Middle frontal gyrus (tissue), 1 donor: ENCODE measurements at regions not wholly inside any gene's neighbourhood (a gene's known extent, or its start where the extent isn't known, plus 50 kb on each side); places are given as distances from the start of the nearest gene placed in this dataset.
"Not testable (repeated sequence)": the region's sequence is repeated elsewhere in the genome, so short reads cannot be mapped to it uniquely, and the experiment has no call there.

Source experiments
- DNase-seq: peaks from one replicate; pipeline ENCODE4 v3.0.0-alpha.2; 2015; ENCODE audit warnings: low spot score; ENCODE audit errors: extremely low spot score

- DNase-seq: no peak
These were observed 1912.1 kb downstream of the STIM2 start for GRCh38 chr4:28772788-28773187.

DNA sequence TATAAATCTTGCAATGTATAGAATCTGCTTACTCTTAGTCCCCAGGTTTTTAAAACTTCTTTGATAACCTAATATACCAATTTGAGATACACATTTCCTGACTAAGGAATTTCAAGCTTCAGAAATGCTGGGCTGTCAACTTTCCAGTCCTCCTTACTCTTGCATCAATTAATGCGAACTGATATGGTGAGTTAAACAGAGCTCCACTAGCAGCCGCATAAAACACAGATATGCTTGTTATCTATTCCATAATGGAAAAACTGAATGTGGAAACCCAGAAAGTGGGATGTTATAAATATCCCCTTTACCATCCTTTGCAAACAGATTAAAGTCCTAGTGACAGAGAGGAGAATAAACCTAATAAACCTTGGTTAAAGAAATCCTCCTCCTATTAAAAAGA lies 1913.7 kb downstream of the STIM2 start:
- DNase-seq: no peak

DNA sequence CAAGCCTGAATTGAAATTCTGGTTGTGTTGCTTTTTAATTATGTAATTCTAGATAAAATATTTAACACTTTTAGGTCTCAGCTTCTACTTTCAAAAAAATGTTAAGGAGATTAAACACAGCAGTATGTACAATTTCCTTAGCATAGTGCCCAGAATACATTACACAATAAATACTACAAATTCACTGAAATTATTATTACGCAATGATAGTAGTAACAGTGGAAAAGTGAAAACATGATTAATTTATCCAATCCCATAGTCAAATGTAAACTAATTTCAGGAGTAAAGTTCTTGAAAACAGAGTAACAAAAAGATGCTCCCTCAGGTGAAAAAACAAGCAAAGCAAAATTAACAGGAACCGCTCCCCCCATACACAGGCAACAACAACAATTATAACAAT lies 1915.4 kb downstream of the STIM2 start:
- DNase-seq: no peak

- no peak for DNase-seq
These were observed 1923.5 kb downstream of the STIM2 start for GRCh38 chr4:28784188-28784587.

DNA sequence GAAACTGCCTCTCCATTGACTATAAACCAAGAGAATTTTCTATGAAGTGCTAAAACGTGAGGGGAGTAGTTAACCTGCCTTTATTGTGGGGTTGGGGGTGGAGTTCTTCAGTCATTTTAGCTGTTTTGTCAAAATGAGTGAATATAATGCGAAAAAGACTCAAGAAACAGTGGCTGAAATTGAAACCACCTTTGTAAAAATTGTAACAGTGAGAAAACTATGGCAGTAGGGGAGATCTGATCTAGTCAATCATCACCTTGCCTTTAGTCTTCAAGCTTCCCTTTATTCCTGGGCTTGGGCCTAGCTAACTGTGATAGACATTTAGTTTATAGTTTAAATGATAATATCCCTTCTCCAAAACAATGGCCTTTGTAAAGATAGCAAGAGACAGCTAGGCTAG lies 1927.3 kb downstream of the STIM2 start:
- DNase-seq: no peak

GRCh38 chr4:28788929-28789490 lies 1928.4 kb downstream of the STIM2 start:
- DNase-seq: no peak

- no peak for DNase-seq
These were observed 1927.1 kb upstream of the PCDH7 start for GRCh38 chr4:28792917-28793597.

DNA sequence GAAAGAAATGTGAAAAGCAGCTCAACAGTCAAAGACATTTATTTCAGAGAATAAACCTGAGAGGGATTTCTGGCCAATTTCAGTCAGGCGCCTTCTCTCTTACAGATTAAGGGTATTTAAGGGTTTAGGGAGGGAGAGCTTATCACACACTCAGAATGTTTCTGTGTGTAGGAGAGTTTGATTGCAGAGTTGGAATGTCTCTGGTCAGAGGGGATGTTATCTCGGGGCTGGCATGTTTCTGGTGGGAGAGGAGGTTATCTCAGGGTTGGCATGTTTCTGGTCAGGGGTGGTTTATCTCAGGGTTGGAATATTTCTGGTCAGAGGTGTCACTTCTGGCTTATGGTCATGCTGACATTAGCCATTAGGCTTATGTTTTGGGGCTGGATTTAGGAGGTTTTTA lies 1920.5 kb upstream of the PCDH7 start:
- DNase-seq: no peak

DNA sequence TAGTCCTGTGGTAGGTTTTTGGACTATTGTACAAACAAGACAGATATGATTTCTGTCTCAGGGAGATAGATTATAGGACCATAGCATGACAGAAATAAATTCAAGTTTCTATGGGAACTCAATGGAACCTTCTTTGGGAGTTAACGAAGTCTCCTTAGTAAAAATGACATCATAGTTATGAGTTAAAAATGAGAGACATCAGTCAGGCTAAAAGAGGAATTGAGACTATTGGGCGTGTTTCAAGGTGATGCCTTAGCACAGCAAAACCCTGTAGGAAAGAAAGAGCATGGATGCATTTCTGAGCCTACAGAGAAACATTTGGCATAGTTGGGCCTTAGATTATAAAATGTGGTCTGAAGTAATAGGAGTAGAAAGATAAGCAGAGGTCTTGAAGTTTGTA lies 1909.1 kb upstream of the PCDH7 start:
- no peak for DNase-seq

GRCh38 chr4:28822163-28822562 lies 1898.0 kb upstream of the PCDH7 start:
- no peak for DNase-seq

DNA sequence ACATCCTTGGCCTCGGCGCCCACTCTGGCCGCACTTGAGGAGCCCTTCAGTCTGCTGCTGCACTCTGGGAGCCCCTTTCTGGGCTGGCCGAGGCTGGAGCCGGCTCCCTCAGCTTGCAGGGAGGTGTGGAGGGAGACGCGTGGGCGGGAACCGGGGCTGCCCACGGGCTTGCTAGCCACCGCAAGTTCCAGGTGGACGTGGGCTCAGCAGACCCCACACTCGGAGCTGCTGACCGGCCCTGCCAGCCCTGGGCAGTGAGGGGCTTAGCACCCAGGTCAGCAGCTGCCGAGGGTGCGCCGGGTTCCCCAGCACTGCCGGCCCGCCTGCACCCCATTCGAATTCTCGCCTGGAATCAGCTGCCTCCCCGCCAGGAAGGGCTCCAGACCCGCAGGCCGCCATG lies 1892.3 kb upstream of the PCDH7 start:
- DNase-seq: no peak

DNA sequence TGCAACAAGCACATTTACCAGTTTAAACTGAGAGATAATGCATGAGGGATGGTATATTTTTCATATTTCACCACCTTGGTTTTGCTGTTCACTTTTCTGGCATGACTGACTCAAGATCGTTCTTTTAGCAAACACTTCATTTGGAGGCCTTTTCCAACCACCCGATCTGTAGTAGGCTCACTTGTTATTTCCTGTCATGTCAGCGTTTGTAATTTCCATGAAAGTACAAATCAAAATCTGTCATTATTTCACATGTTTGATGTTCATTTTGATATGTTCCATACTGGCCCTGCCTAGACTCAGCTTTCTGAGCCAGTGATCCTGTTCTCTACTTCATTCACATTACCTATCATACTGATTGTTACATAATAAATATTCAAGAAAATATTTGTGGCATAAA lies 1888.3 kb upstream of the PCDH7 start:
- DNase-seq: no peak

GRCh38 chr4:28832444-28832843 lies 1887.7 kb upstream of the PCDH7 start:
- no peak for DNase-seq

- no peak for DNase-seq
These were observed 1886.0 kb upstream of the PCDH7 start for GRCh38 chr4:28834120-28834519.

DNA sequence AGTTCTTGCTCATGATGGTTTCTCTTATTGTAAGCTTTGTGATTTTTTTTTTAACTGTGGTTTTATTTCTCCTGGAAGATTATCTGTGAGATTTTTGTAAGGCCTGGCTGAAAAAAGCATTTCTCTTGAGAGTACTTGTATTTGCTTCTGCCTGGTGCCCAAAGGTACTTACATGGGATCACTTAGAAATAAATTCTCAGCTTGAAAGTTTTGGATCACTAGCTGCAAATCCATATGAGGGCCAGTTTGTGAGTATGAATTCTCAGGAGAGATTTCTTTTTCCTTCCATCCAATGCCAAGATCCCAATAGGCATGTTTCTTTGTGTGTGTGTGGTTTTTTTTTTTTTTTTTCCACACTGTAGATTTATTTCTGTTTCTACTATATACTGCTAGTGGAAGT lies 1884.7 kb upstream of the PCDH7 start:
- no peak for DNase-seq

DNA sequence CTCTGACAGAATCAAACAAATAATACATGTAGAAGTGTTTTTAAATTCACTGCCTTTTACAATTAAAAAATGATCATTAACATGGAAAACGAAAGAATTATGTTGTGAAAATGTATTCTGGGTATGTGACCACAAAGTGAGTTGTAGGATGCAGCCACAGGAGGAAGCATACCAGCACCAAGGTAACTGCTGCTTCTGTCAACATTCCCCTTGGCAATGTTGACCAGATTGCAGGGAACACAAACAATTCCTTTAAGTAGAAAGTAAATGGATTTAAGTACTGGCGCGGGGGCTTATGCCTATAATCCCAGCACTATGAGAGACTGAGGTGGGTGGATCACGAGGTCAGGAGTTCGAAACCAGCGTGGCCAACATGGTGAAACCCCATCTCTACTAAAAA lies 1877.9 kb upstream of the PCDH7 start:
- no peak for DNase-seq

DNA sequence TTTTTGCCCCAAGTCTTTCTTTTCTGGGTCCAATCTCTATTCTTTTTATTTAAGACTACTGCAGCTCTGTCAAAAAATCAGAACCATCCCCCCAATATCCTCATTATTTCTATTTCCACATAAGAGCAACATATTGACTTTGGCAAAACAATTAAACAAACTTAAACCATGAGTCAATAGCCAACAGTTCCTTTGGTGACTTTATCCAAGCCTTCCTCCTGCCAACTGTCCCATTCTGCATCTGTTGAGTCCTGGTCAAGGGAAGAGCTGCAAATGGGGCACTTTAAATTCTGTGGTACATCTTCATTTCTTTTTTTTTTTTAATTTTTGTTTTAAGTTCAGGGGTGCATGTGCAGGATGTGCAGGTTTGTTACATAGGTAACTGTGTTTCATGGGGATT lies 1875.0 kb upstream of the PCDH7 start:
- no peak for DNase-seq

DNA sequence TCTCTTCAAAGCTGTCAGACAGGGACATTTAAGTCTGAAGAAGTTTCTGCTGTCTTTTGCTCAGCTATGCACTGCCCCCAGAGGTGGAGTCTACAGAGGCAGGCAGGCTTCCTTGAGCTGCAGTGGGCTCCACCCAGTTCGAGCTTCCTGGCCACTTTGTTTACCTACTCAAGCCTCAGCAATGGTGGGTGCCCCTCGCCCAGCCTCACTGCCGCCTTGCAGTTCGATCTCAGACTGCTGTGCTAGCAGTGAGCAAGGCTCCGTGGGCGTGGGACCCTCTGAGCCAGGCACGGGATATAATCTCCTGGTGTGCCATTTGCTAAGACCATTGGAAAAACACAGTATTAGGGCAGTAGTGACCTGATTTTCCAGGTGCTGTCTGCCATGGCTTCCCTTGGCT lies 1863.1 kb upstream of the PCDH7 start:
- not testable (repeated sequence) for DNase-seq

DNA sequence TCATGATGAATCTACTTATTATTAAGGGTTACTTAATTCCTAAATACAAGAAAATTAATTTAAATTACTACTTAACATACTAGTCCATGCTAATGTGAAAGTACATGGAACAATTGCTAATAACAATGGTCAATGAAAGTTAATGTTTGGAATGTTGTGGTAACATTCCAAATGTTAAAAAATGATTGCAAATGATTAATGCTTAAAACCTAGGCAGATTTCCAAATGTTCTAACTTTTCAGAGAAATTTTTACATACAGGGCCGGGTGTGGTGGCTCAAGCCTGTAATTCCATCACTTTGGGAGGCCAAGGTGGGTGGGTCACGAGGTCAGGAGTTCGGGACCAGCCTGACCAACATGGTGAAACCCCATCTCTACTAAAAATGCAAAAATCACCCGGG lies 1851.3 kb upstream of the PCDH7 start:
- no peak for DNase-seq

DNA sequence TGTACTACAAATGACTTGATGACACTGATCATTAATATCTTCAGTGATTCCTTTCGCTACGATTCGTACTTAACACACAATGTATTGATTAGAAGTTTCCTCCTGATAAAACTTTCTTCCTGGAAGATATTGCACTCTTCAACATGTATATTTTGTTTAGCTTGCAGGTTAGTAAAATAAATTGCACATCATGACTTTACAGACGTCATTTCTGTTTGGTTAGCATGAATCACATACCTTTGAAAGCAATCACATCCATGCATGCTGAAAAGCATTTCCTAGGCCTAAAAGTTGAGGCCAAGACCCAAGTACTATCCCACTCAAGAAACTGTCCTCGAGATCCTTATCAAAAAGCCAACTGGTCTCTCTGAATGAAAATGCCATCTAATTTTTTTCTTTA lies 1841.0 kb upstream of the PCDH7 start:
- DNase-seq: no peak

DNA sequence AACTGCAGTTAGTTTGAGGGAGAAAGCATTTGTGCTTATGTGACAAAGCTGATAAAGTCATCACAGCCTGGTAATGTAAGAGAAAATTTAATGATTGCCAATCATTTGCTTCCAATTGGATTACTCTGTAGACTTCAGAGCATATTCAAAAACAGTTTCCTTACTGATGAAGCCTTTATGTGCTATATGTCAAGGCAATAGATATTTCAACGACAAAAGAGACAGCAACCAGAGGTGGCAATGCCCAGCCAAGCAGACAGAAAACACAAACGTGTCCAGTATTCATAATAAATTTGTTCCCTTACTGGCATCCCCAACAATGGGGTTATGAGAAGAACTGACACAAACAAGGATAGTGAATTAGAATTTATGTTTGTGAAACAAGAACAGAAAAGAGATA lies 1840.3 kb upstream of the PCDH7 start:
- no peak for DNase-seq

DNA sequence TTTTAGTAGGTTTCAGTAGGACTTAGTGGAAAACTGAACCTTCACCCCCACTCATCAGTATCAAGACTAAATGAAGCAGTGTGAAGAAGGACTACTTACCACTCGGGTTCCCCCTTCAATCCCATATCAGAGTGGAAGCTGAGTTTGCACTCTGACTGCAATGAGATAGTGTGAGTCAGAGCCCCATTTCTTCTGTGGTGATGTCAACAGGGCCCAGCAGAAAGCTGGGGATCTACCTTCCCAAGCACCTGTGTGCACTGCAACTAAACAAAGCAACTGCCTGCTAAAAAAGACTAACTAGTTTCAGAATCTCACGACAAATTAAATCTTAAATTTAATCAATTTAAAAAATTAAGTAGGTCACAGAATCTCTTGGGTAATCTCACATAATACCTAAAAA lies 1837.0 kb upstream of the PCDH7 start:
- no peak for DNase-seq

GRCh38 chr4:28886934-28887333 lies 1833.2 kb upstream of the PCDH7 start:
- DNase-seq: no peak
